Gastrocnemius medialis (tissue), 4 donors: ENCODE measurements at regions not wholly inside any gene's neighbourhood (a gene's known extent, or its start where the extent isn't known, plus 50 kb on each side); places are given as distances from the start of the nearest gene placed in this dataset.

ENCODE experiments used
- ATAC-seq, 2 donors: fragments of 150-250 bp; one replicate each; pipeline ENCODE4 v1.9.1; 2016
- DNase-seq, 2 donors: peaks; one replicate each; pipeline ENCODE4 v3.0.0-alpha.2; 2019
- H3K27ac ChIP-seq, 4 donors: fragments of 200-600 bp; sonication (generic); 1 replicate in 1 of 4; 2 replicates in 3 of 4; pipeline ENCODE4 v1.5.1; 2016 to 2018; ENCODE audit warnings: mild to moderate bottlenecking in 2 of 4, moderate library complexity in 1 of 4
- H3K27me3 ChIP-seq, 3 donors: fragments of 200-600 bp; sonication (generic) in 2 of 3; 1 replicate in 1 of 3; 2 replicates in 2 of 3; pipeline versions ENCODE4 v1.5.1 to v1.6.0; 2016 to 2019; ENCODE audit warnings: mild to moderate bottlenecking in 1 of 3, moderate library complexity in 1 of 3
- H3K36me3 ChIP-seq, 2 donors: fragments of 200-600 bp; sonication (generic) in 1 of 2; one replicate each; pipeline ENCODE4 v1.5.1; 2017 to 2018
- H3K4me1 ChIP-seq, 2 donors: fragments of 200-600 bp; sonication (generic) in 1 of 2; one replicate each; pipeline ENCODE4 v1.5.1; 2016 to 2017; ENCODE audit warnings: mild to moderate bottlenecking in 2 of 2
- H3K4me3 ChIP-seq, 4 donors: fragments of 200-600 bp; sonication (generic) in 3 of 4; 1 replicate in 1 of 4; 2 replicates in 3 of 4; pipeline ENCODE4 v1.5.1; 2016 to 2019; ENCODE audit warnings: mild to moderate bottlenecking in 2 of 4
- H3K9me3 ChIP-seq, 3 donors: fragments of 200-600 bp; sonication (generic) in 2 of 3; 1 replicate in 1 of 3; 2 replicates in 2 of 3; pipeline ENCODE4 v1.5.1; 2016 to 2019
- POLR2A ChIP-seq, 2 donors: fragments of 450-650 bp; IDR thresholded peaks; one replicate each; pipeline ENCODE4 v1.6.1; 2017; ENCODE audit warnings: antibody characterized with exemption in 2 of 2, mild to moderate bottlenecking in 2 of 2, moderate library complexity in 2 of 2
- in situ Hi-C, 4 donors: fragments of 200-750 bp; cut with MboI; loops; one replicate each; pipeline versions ENCODE4 v1.15.0 to v1.8.0; 2017; ENCODE audit warnings: low sequenced_read_pairs in 4 of 4
- intact Hi-C: fragments of 100-400 bp; cut with DNase I; formaldehyde crosslinking; loops from one replicate; pipeline ENCODE4 v1.15.1; 2023; ENCODE audit warnings: low total_unique reads
- TF ChIP-seq, protein P1 (sequence below), 5 experiments: fragments of 450-650 bp in 3 of 5; fragments of 200-600 bp in 2 of 5; sonication (generic) in 2 of 5; IDR thresholded peaks in 4 of 5; conservative IDR thresholded peaks in 1 of 5; 1 replicate in 4 of 5; 2 replicates in 1 of 5; pipeline ENCODE4 v1.5.1; 2016 to 2019; ENCODE audit warnings: antibody characterized with exemption in 5 of 5, mild to moderate bottlenecking in 3 of 5, moderate library complexity in 3 of 5

DNA sequence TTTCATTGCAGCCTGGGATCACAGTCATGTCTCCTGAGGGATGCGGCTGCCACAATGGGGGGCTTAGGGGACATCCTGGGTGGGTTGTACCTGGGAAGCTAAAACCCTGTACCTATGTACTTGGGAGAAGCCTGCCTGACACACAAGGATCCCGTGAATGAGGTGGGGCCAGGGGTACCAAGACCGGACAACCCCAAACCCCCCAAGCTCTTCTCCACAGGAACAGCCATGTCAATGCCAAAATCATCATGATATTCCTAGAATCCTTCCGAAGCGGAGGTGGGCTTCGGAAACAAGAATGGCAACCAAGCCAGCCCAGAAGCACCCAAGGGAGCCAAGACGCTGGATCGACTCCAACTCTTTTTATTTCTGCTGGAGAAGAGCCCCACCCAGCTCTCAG lies 260.3 kb upstream of the TCERG1L start:
- Histone ChIP-seq H3K36me3 (no peaks in the 10 kb centered on the region), H3K4me3 (no peak overlapping the region), H3K9me3 (no peaks in the 10 kb centered on the region), H3K27me3 (no peaks in the 10 kb centered on the region), H3K27ac (no peak overlapping the region), H3K4me1 (peaks cover 5 to 16% of the 10 kb centered on the region in 2 donors)
- intact Hi-C loops (no loop called here), in situ Hi-C loops (no loop called here)
- ATAC-seq (no peak), DNase-seq (no peak)
- TF ChIP-seq, protein P1, sequence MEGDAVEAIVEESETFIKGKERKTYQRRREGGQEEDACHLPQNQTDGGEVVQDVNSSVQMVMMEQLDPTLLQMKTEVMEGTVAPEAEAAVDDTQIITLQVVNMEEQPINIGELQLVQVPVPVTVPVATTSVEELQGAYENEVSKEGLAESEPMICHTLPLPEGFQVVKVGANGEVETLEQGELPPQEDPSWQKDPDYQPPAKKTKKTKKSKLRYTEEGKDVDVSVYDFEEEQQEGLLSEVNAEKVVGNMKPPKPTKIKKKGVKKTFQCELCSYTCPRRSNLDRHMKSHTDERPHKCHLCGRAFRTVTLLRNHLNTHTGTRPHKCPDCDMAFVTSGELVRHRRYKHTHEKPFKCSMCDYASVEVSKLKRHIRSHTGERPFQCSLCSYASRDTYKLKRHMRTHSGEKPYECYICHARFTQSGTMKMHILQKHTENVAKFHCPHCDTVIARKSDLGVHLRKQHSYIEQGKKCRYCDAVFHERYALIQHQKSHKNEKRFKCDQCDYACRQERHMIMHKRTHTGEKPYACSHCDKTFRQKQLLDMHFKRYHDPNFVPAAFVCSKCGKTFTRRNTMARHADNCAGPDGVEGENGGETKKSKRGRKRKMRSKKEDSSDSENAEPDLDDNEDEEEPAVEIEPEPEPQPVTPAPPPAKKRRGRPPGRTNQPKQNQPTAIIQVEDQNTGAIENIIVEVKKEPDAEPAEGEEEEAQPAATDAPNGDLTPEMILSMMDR (IDR thresholded peaks at IDR 0.05 in 4 of 5, conservative IDR thresholded peaks at IDR 0.05 in 1 of 5) = no peak
- TF ChIP-seq POLR2A (IDR thresholded peaks at IDR 0.05) = no peak

DNA sequence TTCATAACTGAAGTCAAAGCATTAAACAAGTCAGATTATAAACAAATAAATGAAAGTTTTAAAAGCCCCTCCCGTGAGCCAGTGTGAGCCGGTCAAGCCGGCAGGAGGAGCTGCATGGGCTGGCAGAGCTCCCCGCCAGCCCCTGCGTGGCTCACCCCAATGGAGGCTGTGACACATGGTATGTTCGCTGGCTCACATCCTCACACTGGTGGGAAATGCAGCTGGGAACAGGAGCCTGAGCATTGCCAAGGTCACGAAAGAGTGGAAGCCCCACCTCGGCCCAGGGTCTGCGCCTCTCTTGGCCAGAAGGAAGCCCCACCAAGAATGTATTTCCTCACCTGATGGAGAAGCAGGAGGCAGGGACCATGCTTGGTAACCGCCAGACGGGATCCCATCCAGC lies 261.7 kb upstream of the TCERG1L start:
- no peaks in the 10 kb centered on the region for H3K36me3 ChIP-seq
- H3K4me1 ChIP-seq = peaks cover 5 to 16% of the 10 kb centered on the region in 2 donors
- ATAC-seq = no peak
- in situ Hi-C loops (no loop called here), intact Hi-C loops (no loop called here)
- no peak for DNase-seq
- no peaks in the 10 kb centered on the region for H3K27me3 ChIP-seq
- TF ChIP-seq POLR2A (IDR thresholded peaks at IDR 0.05) = no peak
- H3K9me3 ChIP-seq = no peaks in the 10 kb centered on the region
- H3K4me3 ChIP-seq = no peak overlapping the region
- no peak overlapping the region for H3K27ac ChIP-seq

DNA sequence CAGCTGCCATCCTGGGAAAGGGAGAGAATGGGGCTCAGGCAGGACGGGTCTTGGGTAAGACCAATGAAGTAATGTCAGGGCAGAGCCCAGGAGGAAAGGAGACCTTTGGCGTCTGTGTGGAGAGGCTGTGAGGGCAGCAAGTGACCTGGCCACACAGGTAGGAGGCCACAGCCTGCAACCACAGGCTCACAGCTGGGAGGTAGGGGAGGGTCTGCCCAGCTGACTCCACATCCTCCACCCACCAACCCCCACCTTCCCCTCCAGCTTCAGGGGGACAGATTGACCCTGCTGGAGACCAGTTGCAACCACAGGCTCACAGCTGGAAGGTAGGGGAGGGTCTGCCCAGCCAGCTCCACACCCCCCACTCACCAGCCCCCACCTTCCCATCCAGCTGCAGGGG lies 262.2 kb upstream of the TCERG1L start:
- H3K4me1 ChIP-seq = peaks cover 5 to 16% of the 10 kb centered on the region in 2 donors
- DNase-seq (no peak), ATAC-seq (no peak)
- in situ Hi-C loops (no loop called here), intact Hi-C loops (no loop called here)
- no peaks in the 10 kb centered on the region for H3K27me3 ChIP-seq
- TF ChIP-seq, protein P1 (IDR thresholded peaks at IDR 0.05 in 4 of 5, conservative IDR thresholded peaks at IDR 0.05 in 1 of 5) = no peak
- no peak for TF ChIP-seq POLR2A (IDR thresholded peaks at IDR 0.05)
- no peaks in the 10 kb centered on the region for H3K9me3 ChIP-seq
- no peak overlapping the region for H3K4me3 ChIP-seq
- H3K36me3 ChIP-seq = no peaks in the 10 kb centered on the region
- no peak overlapping the region for H3K27ac ChIP-seq

DNA sequence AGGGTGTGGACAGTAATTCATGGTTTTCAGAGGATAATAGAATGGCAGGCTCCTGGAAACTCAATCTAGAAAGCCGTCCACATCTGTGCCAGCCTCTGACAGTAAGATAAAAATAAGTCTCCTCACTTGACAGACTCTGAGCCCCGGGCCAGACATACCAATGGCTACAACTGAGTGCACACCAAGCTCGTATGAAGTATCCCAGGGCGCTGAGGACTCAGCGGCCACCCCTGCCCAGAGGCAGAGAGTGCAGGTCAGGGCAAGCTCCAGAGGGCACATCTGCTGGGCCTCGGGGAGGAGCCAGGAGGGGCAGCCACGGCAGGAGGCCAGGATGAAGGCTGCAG lies 262.8 kb upstream of the TCERG1L start:
- Histone ChIP-seq H3K4me3 (peak overlapping the region in 1 of 4 donors; percentile 20), H3K4me1 (peaks cover 5 to 16% of the 10 kb centered on the region in 2 donors), H3K36me3 (no peaks in the 10 kb centered on the region), H3K9me3 (no peaks in the 10 kb centered on the region), H3K27me3 (no peaks in the 10 kb centered on the region), H3K27ac (peak overlapping the region; percentile 8 to 73 (median 30))
- no peak for TF ChIP-seq POLR2A (IDR thresholded peaks at IDR 0.05)
- TF ChIP-seq, protein P1 (IDR thresholded peaks at IDR 0.05 in 4 of 5, conservative IDR thresholded peaks at IDR 0.05 in 1 of 5) = no peak
- DNase-seq (peak in 1 of 2 donors; percentile 22), ATAC-seq (peak; percentile 70 to 84)
- in situ Hi-C loops = no loop called here
- intact Hi-C loops = no loop called here

DNA sequence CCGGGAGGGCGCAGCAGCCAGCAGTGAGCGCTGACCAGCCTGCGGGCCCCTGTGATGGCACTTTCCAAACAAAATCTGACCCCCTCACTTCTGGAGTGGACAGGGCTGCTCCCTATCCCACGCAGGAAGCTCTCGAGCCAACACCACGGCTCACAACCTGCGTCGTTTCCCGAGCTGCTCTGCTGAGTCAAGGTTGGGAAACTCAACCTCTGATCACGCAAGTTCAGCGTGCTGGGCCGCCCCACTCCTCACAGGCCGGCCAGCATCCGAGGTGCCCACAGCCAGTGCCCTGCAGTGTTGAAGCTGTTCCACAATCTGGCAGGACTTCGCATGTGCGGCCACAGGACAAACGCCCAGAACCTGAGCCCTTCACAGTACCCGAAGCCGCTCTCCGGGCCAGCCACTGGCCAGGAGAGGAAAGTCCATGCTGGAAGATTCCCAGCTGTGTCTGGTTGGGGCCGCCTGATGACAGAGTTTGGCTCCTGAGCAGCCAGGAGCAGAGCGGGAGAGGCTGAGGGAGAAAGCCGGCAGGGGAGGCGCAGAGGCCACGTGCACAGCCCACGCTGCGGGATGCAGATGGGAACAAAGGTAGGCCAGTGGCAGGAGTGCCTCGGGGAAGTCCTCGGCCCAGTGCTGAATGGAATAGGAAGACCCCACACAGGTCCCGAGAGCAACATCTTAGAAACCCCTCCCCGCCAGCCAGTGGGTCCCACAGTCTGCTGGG lies 263.3 kb upstream of the TCERG1L start:
- Histone ChIP-seq H3K9me3 (no peaks in the 10 kb centered on the region), H3K4me1 (peaks cover 5 to 16% of the 10 kb centered on the region in 2 donors), H3K27me3 (no peaks in the 10 kb centered on the region), H3K27ac (peak overlapping the region; percentile 8 to 73 (median 30)), H3K36me3 (no peaks in the 10 kb centered on the region), H3K4me3 (peak overlapping the region in 1 of 4 donors; percentile 20)
- TF ChIP-seq, protein P1 (IDR thresholded peaks at IDR 0.05 in 4 of 5, conservative IDR thresholded peaks at IDR 0.05 in 1 of 5) = no peak
- TF ChIP-seq POLR2A (IDR thresholded peaks at IDR 0.05) = no peak
- peak; percentile 45 to 70 for ATAC-seq
- in situ Hi-C loops (no loop called here), intact Hi-C loops (no loop called here)
- peak in 1 of 2 donors; percentile 45 for DNase-seq
